Omental fat pad (tissue), 3 donors: ENCODE measurements at regions not wholly inside any gene's neighbourhood (a gene's known extent, or its start where the extent isn't known, plus 50 kb on each side); places are given as distances from the start of the nearest gene placed in this dataset.
A peak's percentile ranks its signal among the peaks of the same experiment; 100 is the strongest.
"Not testable (repeated sequence)": the region's sequence is repeated elsewhere in the genome, so short reads cannot be mapped to it uniquely, and the experiment has no call there.

Experiments used
- ATAC-seq: fragments of 150-250 bp; one replicate; pipeline ENCODE4 v1.9.1; 2016; ENCODE audit warnings: mild to moderate bottlenecking, moderate library complexity; ENCODE audit not compliant: low FRiP score
- DNase-seq: peaks from one replicate; pipeline ENCODE4 v3.0.0-alpha.2; 2019; ENCODE audit warnings: low spot score
- CTCF ChIP-seq, 3 donors: fragments of 450-650 bp; IDR thresholded peaks; one replicate each; pipeline ENCODE4 v1.5.1; 2016 to 2017; ENCODE audit warnings: antibody characterized with exemption in 3 of 3, mild to moderate bottlenecking in 3 of 3, moderate library complexity in 2 of 3

- ATAC-seq, result no peak
- no peak for DNase-seq
- TF ChIP-seq CTCF (IDR thresholded peaks at IDR 0.05), result no peak
Measured at GRCh38 chr20:12566596-12566995, 442.2 kb upstream of the SPTLC3 start.

- no peak for TF ChIP-seq CTCF (IDR thresholded peaks at IDR 0.05)
- DNase-seq, result no peak
- ATAC-seq, result no peak
Measured at GRCh38 chr20:12570371-12570770, 438.4 kb upstream of the SPTLC3 start.

DNA sequence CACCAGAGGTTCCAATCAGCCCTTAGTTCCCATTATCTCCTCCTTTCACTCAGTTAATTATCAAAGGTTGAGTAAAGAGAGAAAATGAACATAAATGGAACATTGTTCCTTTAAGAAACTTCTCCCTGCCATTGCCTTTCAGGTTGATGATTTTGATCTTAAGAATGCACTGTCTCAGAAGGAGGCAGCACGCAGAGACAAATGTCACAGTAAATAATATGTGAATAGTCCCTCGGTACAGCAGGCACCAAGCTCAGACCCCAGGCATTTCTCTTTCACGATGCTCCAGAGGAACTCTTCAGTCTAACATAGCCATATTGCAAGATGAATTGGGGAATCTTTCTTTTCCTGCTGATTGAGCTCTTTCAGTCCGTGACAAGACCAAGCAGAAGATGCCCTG lies 435.3 kb upstream of the SPTLC3 start:
- DNase-seq, result no peak
- no peak for TF ChIP-seq CTCF (IDR thresholded peaks at IDR 0.05)
- ATAC-seq, result no peak

- peak; percentile 32 for ATAC-seq
- DNase-seq, result no peak
Measured at GRCh38 chr20:12575352-12576095, 433.2 kb upstream of the SPTLC3 start.

DNA sequence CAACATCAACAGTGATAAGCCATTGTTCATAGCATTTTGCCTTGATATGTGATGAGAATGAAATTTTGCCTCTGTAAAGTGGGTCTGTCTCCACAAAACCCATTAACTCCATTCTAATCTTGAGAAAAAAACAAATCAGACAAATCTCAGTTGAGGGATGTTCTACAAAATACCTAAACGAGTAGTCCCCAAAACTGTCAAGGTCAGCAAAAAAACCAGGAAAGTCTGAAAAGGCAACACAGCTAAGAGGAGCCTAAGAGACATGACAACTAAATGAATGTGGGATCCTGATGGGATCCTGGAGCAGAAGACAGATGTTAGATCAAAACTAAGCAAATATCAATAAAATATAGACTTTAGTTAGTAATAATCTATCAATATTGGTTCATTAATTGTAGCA lies 431.6 kb upstream of the SPTLC3 start:
- ATAC-seq, result no peak
- no peak for DNase-seq

More at GRCh38 chr20:12575352-12576095, 433.2 kb upstream of the SPTLC3 start:
- no peak for TF ChIP-seq CTCF (IDR thresholded peaks at IDR 0.05)

GRCh38 chr20:12581644-12582289 lies 427.0 kb upstream of the SPTLC3 start:
- no peak for ATAC-seq
- no peak for DNase-seq
- no peak for TF ChIP-seq CTCF (IDR thresholded peaks at IDR 0.05)

More for the DNA sequence above, 431.6 kb upstream of the SPTLC3 start:
- no peak for TF ChIP-seq CTCF (IDR thresholded peaks at IDR 0.05)

DNA sequence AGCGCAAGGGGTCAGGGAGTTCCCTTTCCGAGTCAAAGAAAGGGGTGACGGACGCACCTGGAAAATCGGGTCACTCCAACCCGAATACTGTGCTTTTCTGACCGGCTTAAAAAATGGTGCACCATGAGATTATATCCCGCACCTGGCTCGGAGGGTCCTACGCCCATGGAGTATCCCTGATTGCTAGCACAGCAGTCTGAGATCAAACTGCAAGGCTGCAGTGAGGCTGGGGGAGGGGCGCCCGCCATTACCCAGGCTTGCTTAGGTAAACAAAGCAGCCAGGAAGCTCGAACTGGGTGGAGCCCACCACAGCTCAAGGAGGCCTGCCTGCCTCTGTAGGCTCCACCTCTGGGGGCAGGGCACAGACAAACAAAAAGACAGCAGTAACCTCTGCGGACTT lies 426.1 kb upstream of the SPTLC3 start:
- ATAC-seq, DNase-seq: not testable (repeated sequence)
